HG02885 (cell line): ENCODE measurements at regions not wholly inside any gene's neighbourhood (a gene's known extent, or its start where the extent isn't known, plus 50 kb on each side); places are given as distances from the start of the nearest gene placed in this dataset.

Source experiments
- ATAC-seq: cut with Tn5 transposase; IDR thresholded peaks from one replicate; pipeline ENCODE4 v1.9.1; 2021; ENCODE audit warnings: mild to moderate bottlenecking; ENCODE audit not compliant: unreplicated experiment, poor library complexity

DNA sequence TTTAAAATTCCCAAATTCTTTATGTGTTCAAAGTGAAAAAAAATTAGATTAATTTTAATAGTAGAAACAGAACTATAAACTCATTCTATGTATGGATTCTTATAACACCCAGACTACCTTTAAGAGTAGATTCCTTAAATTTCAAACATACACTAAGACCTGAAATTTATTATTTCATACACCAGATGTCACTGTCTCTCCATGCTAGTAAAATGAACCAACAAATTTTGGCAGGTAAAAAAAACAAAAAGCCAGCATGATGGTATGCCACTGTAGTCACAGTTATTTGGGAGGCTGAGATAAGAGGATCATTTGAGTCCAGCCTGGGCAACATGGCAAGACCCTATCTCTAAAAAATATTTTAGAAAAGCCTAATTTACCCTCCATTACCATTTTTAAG is 461.3 kb upstream of the NAALADL2 start:
- ATAC-seq, result no peak

DNA sequence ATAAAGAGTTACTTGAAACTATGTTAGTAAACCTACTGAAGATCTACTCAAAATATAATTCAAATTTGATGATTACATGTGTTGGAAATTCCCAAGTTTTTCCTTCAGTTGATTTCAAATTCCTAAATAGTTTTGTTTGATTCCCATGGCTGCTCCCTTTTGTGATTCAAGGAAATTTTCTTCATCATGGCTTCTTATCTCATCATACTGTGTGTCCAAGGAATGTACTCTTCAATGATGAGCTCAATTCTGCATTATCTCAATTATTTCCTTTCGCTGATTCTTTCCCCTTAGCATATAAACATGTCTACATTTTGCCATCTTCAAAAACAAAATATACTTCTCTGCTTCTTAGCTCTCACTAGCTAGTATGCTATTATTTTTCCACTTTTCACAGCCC is 460.4 kb upstream of the NAALADL2 start:
- no peak for ATAC-seq

GRCh38 chr3:174403831-174404230 is 455.3 kb upstream of the NAALADL2 start:
- ATAC-seq, result no peak

- no peak for ATAC-seq
Measured at GRCh38 chr3:174408310-174408709, 450.8 kb upstream of the NAALADL2 start.

GRCh38 chr3:174409086-174409743 is 449.9 kb upstream of the NAALADL2 start:
- no peak for ATAC-seq

GRCh38 chr3:174413062-174413912 is 445.8 kb upstream of the NAALADL2 start:
- ATAC-seq, result no peak

- ATAC-seq, result no peak
Measured at GRCh38 chr3:174414902-174415301, 444.2 kb upstream of the NAALADL2 start.

DNA sequence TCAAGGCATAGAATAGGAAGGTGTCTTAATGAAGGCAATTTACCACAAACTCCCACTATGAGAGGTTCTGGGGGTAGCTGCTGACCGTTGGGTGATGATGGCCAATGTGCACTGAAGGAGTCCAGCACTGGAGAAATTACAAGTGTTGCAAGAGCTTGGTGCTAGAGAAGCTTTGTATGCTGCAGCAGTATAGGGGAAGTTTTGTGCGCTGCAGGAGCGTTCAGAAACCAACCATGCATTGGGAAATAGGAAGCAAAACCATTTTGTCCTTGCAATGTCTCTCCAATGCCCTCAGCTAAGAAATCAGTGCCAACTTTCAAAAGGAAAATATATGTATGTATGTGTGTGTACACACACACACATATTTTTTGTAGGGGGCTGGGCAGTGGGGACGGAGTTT is 441.6 kb upstream of the NAALADL2 start:
- no peak for ATAC-seq

DNA sequence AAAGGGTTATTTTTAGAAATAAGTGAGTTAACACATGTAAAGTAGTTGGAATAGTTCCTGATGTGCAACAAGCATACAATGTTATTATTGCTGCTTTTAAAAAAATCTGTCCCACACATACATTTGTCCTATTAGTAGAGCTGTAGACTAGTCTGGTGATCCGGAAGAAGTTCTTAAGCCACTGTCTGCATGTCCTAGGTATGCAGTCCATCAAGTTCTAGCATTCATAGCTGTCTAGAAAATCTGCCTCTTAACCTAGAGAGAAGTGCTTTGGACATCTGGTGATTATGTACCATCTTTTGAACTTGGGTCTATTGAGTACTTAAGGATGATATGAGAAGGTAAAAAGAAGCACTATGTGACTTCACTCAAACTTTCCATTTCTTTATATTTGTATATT is 439.9 kb upstream of the NAALADL2 start:
- ATAC-seq, result no peak

DNA sequence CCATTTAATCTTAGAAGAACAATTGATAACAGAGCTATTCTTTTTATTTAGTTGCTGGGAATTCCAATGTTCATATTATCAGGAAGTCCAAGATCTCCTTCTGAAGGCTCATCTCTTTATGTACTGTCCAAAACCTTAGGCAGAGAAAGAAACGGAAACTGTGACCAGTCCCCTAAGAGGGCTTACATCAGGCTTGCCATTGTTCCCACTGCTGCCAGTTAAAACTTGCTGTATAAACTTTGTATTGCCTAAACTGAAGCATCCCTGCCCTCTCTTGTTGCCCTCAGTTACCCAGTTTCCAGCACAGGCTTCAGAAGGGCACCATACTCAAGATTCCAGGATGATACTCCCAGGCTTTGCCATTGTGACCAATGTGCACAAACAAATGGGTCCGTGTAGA is 435.2 kb upstream of the NAALADL2 start:
- no peak for ATAC-seq

- ATAC-seq, result no peak
Measured at GRCh38 chr3:174424656-174425055, 434.5 kb upstream of the NAALADL2 start.

GRCh38 chr3:174425422-174425821 is 433.7 kb upstream of the NAALADL2 start:
- no peak for ATAC-seq

DNA sequence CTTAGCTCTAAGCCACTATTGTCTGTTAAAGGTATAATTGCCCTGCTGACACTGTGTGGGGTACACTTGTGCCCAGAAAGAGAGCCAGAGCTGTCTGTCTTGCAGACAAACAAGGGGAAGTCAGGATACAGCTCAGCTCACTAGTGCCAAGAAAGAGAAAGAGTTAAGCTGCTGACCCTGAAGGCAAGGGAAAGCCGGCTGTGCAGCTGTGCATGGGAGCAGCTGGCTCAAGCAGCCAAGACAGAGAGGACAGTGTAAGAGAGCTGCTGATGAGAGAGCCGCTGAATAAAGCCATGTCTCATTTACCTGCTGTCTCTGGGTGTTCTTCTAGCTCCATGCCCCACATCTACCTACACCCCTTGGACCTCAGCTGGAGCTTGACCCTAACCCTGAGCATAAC is 428.1 kb upstream of the NAALADL2 start:
- no peak for ATAC-seq

DNA sequence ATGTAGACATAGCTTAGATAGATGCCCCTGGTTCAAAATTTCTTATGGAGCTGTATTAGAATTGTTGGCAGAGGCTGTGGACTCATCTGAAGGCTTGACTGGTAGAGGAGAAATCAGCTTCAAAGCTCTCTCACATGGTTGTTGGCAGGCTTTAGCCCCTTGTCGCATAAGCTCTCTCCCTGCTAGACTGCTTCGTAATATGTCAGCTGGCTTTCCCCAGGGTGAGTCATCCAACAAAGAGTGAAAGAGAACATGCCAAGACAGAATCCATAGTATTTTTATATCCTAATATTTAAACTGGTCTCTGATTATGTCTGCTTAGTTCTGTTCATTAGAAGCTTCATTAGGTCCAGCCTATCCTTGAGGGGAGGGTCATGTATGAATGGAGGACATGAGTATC is 427.4 kb upstream of the NAALADL2 start:
- no peak for ATAC-seq

DNA sequence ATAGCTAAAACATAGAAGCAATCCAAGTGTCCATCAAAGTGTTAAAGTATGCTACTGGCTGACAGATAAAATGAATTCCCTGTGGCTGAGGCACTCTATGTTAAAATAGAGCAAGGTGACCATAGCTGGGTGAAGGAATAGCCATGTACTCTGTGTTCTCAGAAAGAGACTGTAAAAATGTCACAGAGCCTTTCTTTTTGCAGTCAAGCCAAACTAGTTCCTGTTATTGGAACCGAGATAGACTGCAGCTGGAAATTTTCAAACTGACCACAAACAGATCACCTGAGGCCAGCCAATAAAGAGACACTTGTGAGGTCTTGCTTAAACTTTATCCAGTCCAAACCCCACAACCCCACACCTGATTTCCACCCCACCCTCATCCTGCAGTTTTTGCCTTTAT is 422.8 kb upstream of the NAALADL2 start:
- ATAC-seq, result no peak

DNA sequence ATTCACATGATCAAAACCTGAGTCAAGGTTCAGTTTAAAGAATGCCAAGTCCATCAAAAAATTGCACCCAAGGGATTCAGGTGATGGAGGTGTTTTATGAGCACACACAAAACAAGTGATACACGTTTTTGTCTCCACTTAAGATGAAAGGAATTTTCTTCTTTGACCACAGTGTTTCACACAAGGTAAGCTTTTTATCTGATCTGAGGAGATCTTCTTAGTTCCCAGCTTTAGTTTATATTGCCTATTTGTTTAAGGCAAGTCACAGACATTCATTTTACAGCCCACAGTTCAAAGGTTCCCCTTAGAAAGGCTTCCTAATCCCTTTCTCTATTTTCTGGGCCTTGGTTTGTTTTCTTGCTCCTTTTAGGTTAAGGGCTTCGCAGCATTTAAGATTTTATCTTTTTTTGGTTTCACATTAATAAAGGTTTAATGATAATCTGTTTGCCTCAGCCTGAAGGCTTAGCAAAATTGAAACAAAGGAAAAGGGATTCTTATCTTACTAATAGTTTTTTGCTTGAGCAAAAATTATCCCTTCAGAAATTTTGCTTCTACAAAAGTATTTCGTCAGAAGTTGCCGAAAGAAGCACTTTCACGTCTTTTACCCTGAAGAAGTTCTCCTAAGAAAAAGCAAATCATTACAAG is 420.5 kb upstream of the NAALADL2 start:
- ATAC-seq, result no peak

- no peak for ATAC-seq
Measured at GRCh38 chr3:174439331-174440252, 419.5 kb upstream of the NAALADL2 start.

DNA sequence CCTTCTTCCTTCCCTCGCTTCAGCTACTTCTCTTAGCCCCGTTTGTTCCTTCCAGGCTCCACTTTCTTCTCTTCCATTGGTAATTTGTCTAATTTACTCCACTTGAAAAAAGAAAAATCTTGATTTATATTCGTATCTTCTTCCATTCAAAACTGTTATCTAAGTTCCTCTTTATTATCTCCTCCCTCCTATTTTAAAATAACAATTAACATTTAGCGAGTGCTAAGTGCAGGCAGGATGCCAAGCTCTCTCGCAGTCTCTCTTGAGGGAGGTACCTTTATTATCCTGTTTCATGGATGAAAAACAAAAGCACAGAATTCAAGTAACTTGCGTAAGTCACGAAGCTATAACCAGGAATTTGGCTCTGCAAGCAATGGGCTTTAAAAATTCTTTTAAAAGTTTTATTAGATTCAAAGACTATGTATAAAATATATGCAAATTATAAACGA is 418.9 kb upstream of the NAALADL2 start:
- ATAC-seq, result no peak

DNA sequence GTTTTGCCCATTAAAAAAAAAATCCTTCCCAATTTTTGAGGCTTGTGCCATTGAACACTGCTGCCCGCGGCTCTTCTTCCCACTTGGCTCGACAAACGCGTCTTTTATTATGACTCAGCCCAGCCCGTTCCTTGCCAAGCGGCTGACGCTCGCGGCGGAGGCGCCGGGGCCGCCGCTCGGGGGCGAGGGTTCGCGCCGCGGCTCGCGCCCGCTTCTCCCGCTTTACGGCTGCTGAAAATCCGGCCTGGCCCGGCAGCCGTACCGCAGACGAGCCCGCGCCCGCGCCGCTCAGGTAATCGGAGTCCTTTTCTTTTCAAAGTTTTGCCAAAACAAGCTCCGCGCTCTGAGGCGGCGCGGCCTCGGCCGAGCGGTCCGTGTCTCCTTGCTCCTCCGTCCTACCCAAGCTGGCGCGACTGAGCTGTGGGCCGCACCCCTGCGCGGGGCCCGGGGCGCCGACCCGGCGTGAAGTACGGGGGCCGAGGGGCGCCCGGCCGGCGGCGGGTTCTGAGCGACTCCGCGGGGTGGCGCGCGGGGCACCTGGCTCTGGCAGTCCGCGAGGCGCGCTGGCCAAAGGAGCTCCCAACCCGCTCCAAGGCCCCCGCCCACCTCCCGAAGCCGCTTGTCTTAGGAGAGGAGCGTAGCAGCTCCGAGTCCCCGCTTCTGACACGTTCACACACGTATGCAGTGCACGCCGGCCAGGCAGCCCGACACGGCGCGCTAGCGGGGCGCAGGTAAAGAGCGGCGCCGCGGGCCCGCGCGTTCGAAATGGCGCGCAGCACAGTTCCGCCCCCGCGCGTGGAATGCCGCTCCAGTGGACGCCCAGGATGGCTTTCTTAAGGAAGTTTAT is 418.2 kb upstream of the NAALADL2 start:
- ATAC-seq, result no peak
